HCT116 (cell line): ENCODE measurements at regions not wholly inside any gene's neighbourhood (a gene's known extent, or its start where the extent isn't known, plus 50 kb on each side); places are given as distances from the start of the nearest gene placed in this dataset.

Experiments used
- ATAC-seq: fragments of 200-7000 bp; cut with Tn5 transposase; 2 replicates; pipeline ENCODE4 v1.9.1; 2020; ENCODE audit warnings: mild to moderate bottlenecking, moderate library complexity
- BruUV-seq: library from RNA; stranded (reverse); fragments of 400-500 nt; replicated peaks from 2 replicates; lab custom pipeline; 2021; lab: Mats Ljungman, UMichigan
- CTCF ChIA-PET: fragments of 300-600 bp; sonication (Branson Sonifier 250); formaldehyde crosslinking; loops from one replicate; lab custom pipeline; 2021; ENCODE audit warnings: antibody characterized with exemption; lab: Charles Lee
- POLR2A ChIA-PET: fragments of 300-600, 350-600 bp; sonication (Branson Sonifier 250); formaldehyde crosslinking; loops from one replicate; lab custom pipeline; 2021; ENCODE audit warnings: antibody characterized with exemption; lab: Charles Lee
- RAD21 ChIA-PET, 2 experiments: fragments of 300-600 bp; sonication (Branson Sonifier 250); formaldehyde crosslinking; loops; one replicate each; lab custom pipeline; 2023; ENCODE audit warnings: low total read pairs in 2 of 2; ENCODE audit not compliant: uncharacterized antibody in 2 of 2, unreplicated experiment in 2 of 2, low non-redundant PET in 1 of 2; lab: Charles Lee
- DNase-seq: peaks from one replicate; pipeline ENCODE4 v3.0.0-alpha.2; 2010; ENCODE audit warnings: low read depth, low spot score
- H2AFZ ChIP-seq: fragments of 200-600 bp; shearing (Covaris generic), sonication (generic); 2 replicates; pipeline ENCODE4 v1.6.1; 2017; ENCODE audit warnings: low read depth, mixed run types, mixed read lengths, antibody characterized with exemption, low read length; ENCODE audit not compliant: poor library complexity, severe bottlenecking
- H3K27ac ChIP-seq: 2 replicates; pipeline ENCODE4 v1.5.1; 2012; ENCODE audit warnings: low read depth, low read length
- H3K27me3 ChIP-seq: fragments of 200-600 bp; sonication (generic); 2 replicates; pipeline ENCODE4 v1.6.1; 2016; ENCODE audit warnings: mixed run types, low read length, mixed read lengths; ENCODE audit not compliant: insufficient read depth
- H3K36me3 ChIP-seq, 2 experiments: fragments of 200-500 bp in 1 of 2; fragments of 200-600 bp in 1 of 2; sonication (Bioruptor generic) in 1 of 2; sonication (generic) in 1 of 2; 2 replicates each; pipeline versions ENCODE4 v1.5.1 to v1.6.1; 2014 to 2016; ENCODE audit warnings: low read length in 2 of 2, inconsistent platforms in 1 of 2, mixed read lengths in 1 of 2, mixed run types in 1 of 2; ENCODE audit not compliant: insufficient read depth in 2 of 2, control insufficient read depth in 1 of 2
- H3K4me1 ChIP-seq, 2 experiments: fragments of 200-600 bp in 1 of 2; sonication (generic) in 1 of 2; 2 replicates each; pipeline versions ENCODE4 v1.5.1 to v1.6.1; 2012 to 2017; ENCODE audit warnings: low read length in 2 of 2, inconsistent platforms in 1 of 2, mild to moderate bottlenecking in 1 of 2, mixed read lengths in 1 of 2, mixed run types in 1 of 2, moderate library complexity in 1 of 2; ENCODE audit not compliant: insufficient read depth in 2 of 2, control insufficient read depth in 1 of 2
- H3K4me2 ChIP-seq: fragments of 200-600 bp; sonication (generic); 2 replicates; pipeline ENCODE4 v1.6.1; 2017; ENCODE audit warnings: mixed run types, low read length, mixed read lengths
- H3K4me3 ChIP-seq, 2 experiments: fragments of 200-600 bp in 1 of 2; sonication (generic) in 1 of 2; replicated peaks in 1 of 2; 2 replicates each; pipeline ENCODE4 v1.5.1; 2011 to 2016; ENCODE audit warnings: low read length in 2 of 2, control low read depth in 1 of 2, low read depth in 1 of 2, mild to moderate bottlenecking in 1 of 2, mixed read lengths in 1 of 2, mixed run types in 1 of 2
- H3K79me2 ChIP-seq: fragments of 200-600 bp; sonication (generic); 2 replicates; pipeline ENCODE4 v1.6.1; 2017; ENCODE audit warnings: mild to moderate bottlenecking, mixed run types, low read length, moderate library complexity, mixed read lengths; ENCODE audit not compliant: insufficient read depth
- H3K9ac ChIP-seq: fragments of 200-600 bp; sonication (generic); 2 replicates; pipeline ENCODE4 v1.6.1; 2016; ENCODE audit warnings: low read length, mixed read lengths
- H3K9me2 ChIP-seq: fragments of 200-600 bp; sonication (generic), shearing (Covaris generic); 2 replicates; pipeline ENCODE4 v1.6.1; 2017; ENCODE audit warnings: mixed run types, mild to moderate bottlenecking, moderate library complexity; ENCODE audit not compliant: insufficient read depth
- H3K9me3 ChIP-seq, 2 experiments: fragments of 200-500 bp in 1 of 2; fragments of 200-600 bp in 1 of 2; sonication (Bioruptor generic) in 1 of 2; sonication (generic) in 1 of 2; 2 replicates each; pipeline ENCODE4 v1.6.1; 2014 to 2017; ENCODE audit warnings: low read length in 2 of 2, mixed read lengths in 2 of 2, inconsistent platforms in 1 of 2, low read depth in 1 of 2, mild to moderate bottlenecking in 1 of 2, mixed run types in 1 of 2, moderate library complexity in 1 of 2; ENCODE audit not compliant: control insufficient read depth in 1 of 2, insufficient read depth in 1 of 2
- H4K20me1 ChIP-seq: fragments of 200-600 bp; sonication (generic), shearing (Covaris generic); 2 replicates; pipeline ENCODE4 v1.6.1; 2017; ENCODE audit warnings: mixed run types, mild to moderate bottlenecking, moderate library complexity; ENCODE audit not compliant: insufficient read depth
- CBX3 ChIP-seq: IDR thresholded peaks from 2 replicates; pipeline ENCODE4 v1.6.1; 2012; ENCODE audit warnings: low read depth
- CEBPB ChIP-seq: IDR thresholded peaks from 2 replicates; pipeline ENCODE4 v1.6.1; 2012; ENCODE audit warnings: low read depth
- ELF1 ChIP-seq: IDR thresholded peaks from 2 replicates; pipeline ENCODE4 v1.6.1; 2012; ENCODE audit warnings: low read depth, borderline replicate concordance
- EZH2phosphoT487 ChIP-seq: fragments of 200-600 bp; IDR thresholded peaks from 2 replicates; pipeline ENCODE4 v1.6.1; 2018; ENCODE audit warnings: antibody characterized with exemption, borderline replicate concordance
- JUND ChIP-seq: IDR thresholded peaks from 2 replicates; pipeline ENCODE4 v1.6.1; 2012
- MAX ChIP-seq: IDR thresholded peaks from 2 replicates; pipeline ENCODE4 v1.6.1; 2012
- POLR2A ChIP-seq: IDR thresholded peaks from 2 replicates; pipeline ENCODE4 v1.7.0; 2011; ENCODE audit warnings: borderline replicate concordance; ENCODE audit not compliant: insufficient read depth, insufficient read length; ENCODE audit errors: extremely low read depth
- POLR2AphosphoS5 ChIP-seq: IDR thresholded peaks from 2 replicates; pipeline ENCODE4 v1.6.1; 2011; ENCODE audit warnings: mild to moderate bottlenecking, low read depth, low read length, moderate library complexity
- SIN3A ChIP-seq: IDR thresholded peaks from 2 replicates; pipeline ENCODE4 v1.6.1; 2012; ENCODE audit warnings: low read depth
- SP1 ChIP-seq: IDR thresholded peaks from 2 replicates; pipeline ENCODE4 v1.6.1; 2012; ENCODE audit warnings: low read depth
- SRF ChIP-seq: IDR thresholded peaks from 2 replicates; pipeline ENCODE4 v1.6.1; 2012; ENCODE audit warnings: low read depth
- YY1 ChIP-seq: IDR thresholded peaks from 2 replicates; pipeline ENCODE4 v1.6.1; 2011; ENCODE audit warnings: low read length, low read depth, moderate library complexity, mild to moderate bottlenecking; ENCODE audit not compliant: insufficient replicate concordance; ENCODE audit errors: extremely low read depth
- ZFX ChIP-seq: fragments of 450-650 bp; IDR thresholded peaks from 2 replicates; pipeline ENCODE4 v1.6.1; 2017
- ZNF274 ChIP-seq: fragments of 200-500 bp; sonication (Bioruptor generic); IDR thresholded peaks from 2 replicates; pipeline ENCODE4 v1.6.1; 2014; ENCODE audit warnings: mild to moderate bottlenecking, low read depth, low read length, inconsistent platforms
- intact Hi-C: fragments of 100-400 bp; cut with micrococcal nuclease; formaldehyde crosslinking; loops from 2 replicates; pipeline ENCODE4 v1.10.0; 2022
- TF ChIP-seq, protein P1 (sequence below), 3 experiments: fragments of 200-600 bp in 1 of 3; sonication (generic) in 1 of 3; IDR thresholded peaks in 2 of 3; conservative IDR thresholded peaks in 1 of 3; 2 replicates each; pipeline ENCODE4 v1.5.1; 2012 to 2017; ENCODE audit warnings: low read depth in 2 of 3, low read length in 2 of 3, antibody characterized with exemption in 1 of 3, borderline replicate concordance in 1 of 3, control low read depth in 1 of 3, mild to moderate bottlenecking in 1 of 3, mixed read lengths in 1 of 3, mixed run types in 1 of 3, moderate library complexity in 1 of 3; ENCODE audit not compliant: insufficient read depth in 1 of 3
- TF ChIP-seq, protein P2 (sequence below): IDR thresholded peaks from 2 replicates; pipeline ENCODE4 v1.6.1; 2011; ENCODE audit warnings: mild to moderate bottlenecking, low read length, moderate library complexity; ENCODE audit not compliant: insufficient replicate concordance; ENCODE audit errors: extremely low read depth

DNA sequence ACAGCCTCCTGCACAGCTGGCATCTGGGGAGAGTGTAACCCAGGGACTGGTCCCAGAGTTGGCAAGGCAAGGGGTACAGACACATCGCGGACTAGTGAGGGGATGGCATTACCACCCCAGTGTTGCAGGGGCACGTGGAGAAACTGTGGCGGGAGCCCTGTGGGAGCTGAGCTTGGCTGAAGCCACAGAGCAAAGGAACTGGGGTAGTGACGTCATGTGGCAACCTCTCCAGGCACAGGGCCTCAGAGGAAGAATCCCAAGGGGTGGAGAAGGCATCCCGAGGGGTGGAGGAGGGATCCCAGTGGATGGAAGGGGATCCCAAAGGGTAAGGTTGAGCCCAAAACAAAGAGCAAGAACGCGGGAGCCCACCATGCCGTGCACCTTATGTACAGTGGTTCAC is 70.1 kb downstream of the GSC start:
- no peak for ATAC-seq
- no peaks in the 10 kb centered on the region for H3K36me3 ChIP-seq
- intact Hi-C loops: no loop called here
- ChIA-PET CTCF (interaction anchor here (1.7 kb wide), 1 partner anchor 10 kb away, joined by 4 read pairs; no protein-coding TSS in a partner anchor), RAD21 (no interaction called here)
- no peak overlapping the region for H2AFZ ChIP-seq
- H3K79me2 ChIP-seq: no peaks in the 10 kb centered on the region
- no peak overlapping the region for H3K4me2 ChIP-seq
- TF ChIP-seq POLR2AphosphoS5: no peak
- TF ChIP-seq SP1: no peak
- TF ChIP-seq ELF1: no peak
- TF ChIP-seq MAX: no peak
- TF ChIP-seq SIN3A: no peak
- TF ChIP-seq, protein P1, sequence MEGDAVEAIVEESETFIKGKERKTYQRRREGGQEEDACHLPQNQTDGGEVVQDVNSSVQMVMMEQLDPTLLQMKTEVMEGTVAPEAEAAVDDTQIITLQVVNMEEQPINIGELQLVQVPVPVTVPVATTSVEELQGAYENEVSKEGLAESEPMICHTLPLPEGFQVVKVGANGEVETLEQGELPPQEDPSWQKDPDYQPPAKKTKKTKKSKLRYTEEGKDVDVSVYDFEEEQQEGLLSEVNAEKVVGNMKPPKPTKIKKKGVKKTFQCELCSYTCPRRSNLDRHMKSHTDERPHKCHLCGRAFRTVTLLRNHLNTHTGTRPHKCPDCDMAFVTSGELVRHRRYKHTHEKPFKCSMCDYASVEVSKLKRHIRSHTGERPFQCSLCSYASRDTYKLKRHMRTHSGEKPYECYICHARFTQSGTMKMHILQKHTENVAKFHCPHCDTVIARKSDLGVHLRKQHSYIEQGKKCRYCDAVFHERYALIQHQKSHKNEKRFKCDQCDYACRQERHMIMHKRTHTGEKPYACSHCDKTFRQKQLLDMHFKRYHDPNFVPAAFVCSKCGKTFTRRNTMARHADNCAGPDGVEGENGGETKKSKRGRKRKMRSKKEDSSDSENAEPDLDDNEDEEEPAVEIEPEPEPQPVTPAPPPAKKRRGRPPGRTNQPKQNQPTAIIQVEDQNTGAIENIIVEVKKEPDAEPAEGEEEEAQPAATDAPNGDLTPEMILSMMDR (IDR thresholded peaks at IDR 0.05 in 2 of 3, conservative IDR thresholded peaks at IDR 0.05 in 1 of 3; ENCODE audit: borderline replicate concordance in 1 of 3, insufficient read depth in 1 of 3, low read depth in 2 of 3, low read length in 2 of 3): no peak
- TF ChIP-seq CEBPB: no peak
- TF ChIP-seq YY1: no peak
- TF ChIP-seq ZNF274: no peak
- TF ChIP-seq ZFX: no peak
- no peak for TF ChIP-seq EZH2phosphoT487
- no peak for TF ChIP-seq SRF
- TF ChIP-seq POLR2A: no peak
- TF ChIP-seq CBX3: no peak
- TF ChIP-seq, protein P2, sequence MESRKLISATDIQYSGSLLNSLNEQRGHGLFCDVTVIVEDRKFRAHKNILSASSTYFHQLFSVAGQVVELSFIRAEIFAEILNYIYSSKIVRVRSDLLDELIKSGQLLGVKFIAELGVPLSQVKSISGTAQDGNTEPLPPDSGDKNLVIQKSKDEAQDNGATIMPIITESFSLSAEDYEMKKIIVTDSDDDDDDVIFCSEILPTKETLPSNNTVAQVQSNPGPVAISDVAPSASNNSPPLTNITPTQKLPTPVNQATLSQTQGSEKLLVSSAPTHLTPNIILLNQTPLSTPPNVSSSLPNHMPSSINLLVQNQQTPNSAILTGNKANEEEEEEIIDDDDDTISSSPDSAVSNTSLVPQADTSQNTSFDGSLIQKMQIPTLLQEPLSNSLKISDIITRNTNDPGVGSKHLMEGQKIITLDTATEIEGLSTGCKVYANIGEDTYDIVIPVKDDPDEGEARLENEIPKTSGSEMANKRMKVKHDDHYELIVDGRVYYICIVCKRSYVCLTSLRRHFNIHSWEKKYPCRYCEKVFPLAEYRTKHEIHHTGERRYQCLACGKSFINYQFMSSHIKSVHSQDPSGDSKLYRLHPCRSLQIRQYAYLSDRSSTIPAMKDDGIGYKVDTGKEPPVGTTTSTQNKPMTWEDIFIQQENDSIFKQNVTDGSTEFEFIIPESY: no peak
- no peak for TF ChIP-seq JUND
- TF ChIP-seq, all 23 proteins: peak for 0
- H4K20me1 ChIP-seq: no peaks in the 10 kb centered on the region
- H3K9me3 ChIP-seq: no peaks in the 10 kb centered on the region
- H3K4me3 ChIP-seq: no peak overlapping the region
- no peak overlapping the region for H3K27ac ChIP-seq
- POLR2A ChIA-PET: no interaction called here
- H3K4me1 ChIP-seq: peaks cover 2 to 8% of the 10 kb centered on the region in 2 experiments; a peak in 1 of 4 replicates
- no peaks in the 10 kb centered on the region for H3K27me3 ChIP-seq
- no TSS peak for BruUV-seq
- H3K9ac ChIP-seq: no peak overlapping the region
- no peak for DNase-seq
- no peaks in the 10 kb centered on the region for H3K9me2 ChIP-seq
